Psoas muscle (tissue), 7 donors: ENCODE measurements at regions not wholly inside any gene's neighbourhood (a gene's known extent, or its start where the extent isn't known, plus 50 kb on each side); places are given as distances from the start of the nearest gene placed in this dataset.

Experiments
- ATAC-seq, 4 donors: fragments of 200-7000 bp; cut with Tn5 transposase; one replicate each; pipeline ENCODE4 v1.9.1; 2020; ENCODE audit warnings: moderate library complexity in 3 of 4, mild to moderate bottlenecking in 2 of 4
- DNase-seq, 2 donors: peaks; one replicate each; pipeline ENCODE4 v3.0.0-alpha.2; 2020
- H3K27ac ChIP-seq: fragments of 200-600 bp; one replicate; pipeline ENCODE4 v1.8.0; 2022
- H3K27me3 ChIP-seq, 3 donors: fragments of 200-600 bp in 1 of 3; one replicate each; pipeline versions ENCODE4 v1.6.1 to v1.8.0; 2013 to 2022; ENCODE audit warnings: low read length in 2 of 3, mild to moderate bottlenecking in 2 of 3, moderate library complexity in 1 of 3; ENCODE audit not compliant: insufficient read depth in 3 of 3
- H3K36me3 ChIP-seq, 2 donors: fragments of 200-600 bp in 1 of 2; one replicate each; pipeline versions ENCODE4 v1.6.1 to v1.8.0; 2013 to 2022; ENCODE audit warnings: low read depth in 1 of 2, mild to moderate bottlenecking in 1 of 2, moderate library complexity in 1 of 2; ENCODE audit not compliant: insufficient read depth in 1 of 2
- H3K4me1 ChIP-seq: fragments of 200-600 bp; one replicate; pipeline ENCODE4 v1.8.0; 2022
- H3K4me3 ChIP-seq: fragments of 200-600 bp; one replicate; pipeline ENCODE4 v1.8.0; 2022; ENCODE audit warnings: mild to moderate bottlenecking
- H3K9me3 ChIP-seq: fragments of 200-600 bp; one replicate; pipeline ENCODE4 v1.8.0; 2022
- WGBS, 3 donors: extraction: QIAGEN DNeasy Blood & Tissue Kit; methylation state at CpG; one replicate each; pipeline versions ENCODE4 v1.1.6 to v1.1.7; 2013; 5-methylcytosine and 5-hydroxymethylcytosine counted together
- intact Hi-C, 2 donors: fragments of 100-400 bp; cut with DNase I; formaldehyde crosslinking; loops; one replicate each; pipeline versions ENCODE4 v1.11.0 to v1.14.2; 2022
- TF ChIP-seq, protein P1 (sequence below): fragments of 200-600 bp; IDR thresholded peaks from one replicate; pipeline ENCODE4 v1.8.0; 2022; ENCODE audit warnings: antibody characterized with exemption
- donor health status: healthy with polysubstance abuse.
- donor health status: DM: no; HTN: no; CAD: no; lungs with moderate emphysema.
- donor health status: Bipolar disorder and iron deficiency.
- donor health status: healthy.
- donor health status: DM: yes; HTN: yes; CAD: no.
- donor health status: DM: no; HTN: no; CAD: no.
- donor health status: DM: yes; HTN: yes; CAD: no.

DNA sequence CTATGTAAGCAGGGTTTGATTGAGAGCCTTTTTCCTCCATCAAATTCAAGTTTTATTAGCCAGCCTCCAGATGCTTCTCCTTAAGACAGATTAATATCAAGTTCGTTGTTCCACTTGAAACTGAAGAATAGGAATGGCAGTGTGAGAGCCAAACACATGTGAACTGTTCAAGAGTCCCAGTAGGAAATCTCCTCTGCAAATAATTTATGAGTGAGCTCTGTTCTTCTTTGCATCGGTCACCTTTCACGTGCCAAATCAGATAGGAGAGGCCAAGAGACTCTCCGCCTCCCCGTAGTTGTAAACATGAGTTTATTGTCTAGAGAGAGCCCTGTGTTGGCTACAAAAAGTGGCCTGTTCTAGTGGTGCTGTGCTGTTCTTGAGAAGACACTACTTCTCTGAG lies 372.1 kb upstream of the NR2F2 start:
- no peak for DNase-seq
- H3K9me3 ChIP-seq = peaks cover 8% of the 10 kb centered on the region
- no peak overlapping the region for H3K4me3 ChIP-seq
- intact Hi-C loops = no loop called here
- no peaks in the 10 kb centered on the region for H3K4me1 ChIP-seq
- no peak for ATAC-seq
- 43 to 53% (median 47%) methylated on average over 5 of the region's 5 CpGs for WGBS, 3 donors
- H3K27me3 ChIP-seq = no peaks in the 10 kb centered on the region
- H3K36me3 ChIP-seq = no peaks in the 10 kb centered on the region
- H3K27ac ChIP-seq = no peak overlapping the region
- TF ChIP-seq, protein P1, sequence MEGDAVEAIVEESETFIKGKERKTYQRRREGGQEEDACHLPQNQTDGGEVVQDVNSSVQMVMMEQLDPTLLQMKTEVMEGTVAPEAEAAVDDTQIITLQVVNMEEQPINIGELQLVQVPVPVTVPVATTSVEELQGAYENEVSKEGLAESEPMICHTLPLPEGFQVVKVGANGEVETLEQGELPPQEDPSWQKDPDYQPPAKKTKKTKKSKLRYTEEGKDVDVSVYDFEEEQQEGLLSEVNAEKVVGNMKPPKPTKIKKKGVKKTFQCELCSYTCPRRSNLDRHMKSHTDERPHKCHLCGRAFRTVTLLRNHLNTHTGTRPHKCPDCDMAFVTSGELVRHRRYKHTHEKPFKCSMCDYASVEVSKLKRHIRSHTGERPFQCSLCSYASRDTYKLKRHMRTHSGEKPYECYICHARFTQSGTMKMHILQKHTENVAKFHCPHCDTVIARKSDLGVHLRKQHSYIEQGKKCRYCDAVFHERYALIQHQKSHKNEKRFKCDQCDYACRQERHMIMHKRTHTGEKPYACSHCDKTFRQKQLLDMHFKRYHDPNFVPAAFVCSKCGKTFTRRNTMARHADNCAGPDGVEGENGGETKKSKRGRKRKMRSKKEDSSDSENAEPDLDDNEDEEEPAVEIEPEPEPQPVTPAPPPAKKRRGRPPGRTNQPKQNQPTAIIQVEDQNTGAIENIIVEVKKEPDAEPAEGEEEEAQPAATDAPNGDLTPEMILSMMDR = no peak

DNA sequence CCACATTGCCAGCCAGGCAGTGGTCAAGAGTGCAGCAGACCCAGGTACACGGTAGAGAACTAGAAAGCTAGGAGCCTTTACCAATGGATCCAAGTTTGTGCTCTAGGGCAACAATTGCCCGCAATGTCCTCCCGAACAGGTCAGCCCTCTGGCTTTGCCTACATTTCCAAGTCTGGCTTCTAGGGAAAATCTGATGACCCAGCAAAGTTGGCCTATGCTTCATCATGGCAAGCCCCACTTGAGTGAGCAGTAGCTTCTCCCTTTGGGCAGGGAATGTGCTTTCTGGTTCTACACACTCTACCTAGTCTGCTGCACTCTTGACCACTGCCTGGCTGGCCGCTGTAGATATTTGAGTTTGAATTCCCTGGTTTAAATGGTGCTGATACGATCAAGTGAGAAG lies 361.6 kb upstream of the NR2F2 start:
- H3K27ac ChIP-seq = no peak overlapping the region
- DNase-seq = no peak
- peaks cover 0 to 2% (median 2%) of the 10 kb centered on the region in 3 donors for H3K27me3 ChIP-seq
- TF ChIP-seq, protein P1 = no peak
- no peak overlapping the region for H3K4me3 ChIP-seq
- no peaks in the 10 kb centered on the region for H3K36me3 ChIP-seq
- H3K4me1 ChIP-seq = no peaks in the 10 kb centered on the region
- intact Hi-C loops = no loop called here
- WGBS, 3 donors = 91 to 92% (median 92%) methylated on average over 5 of the region's 5 CpGs
- no peak for ATAC-seq
- no peaks in the 10 kb centered on the region for H3K9me3 ChIP-seq

DNA sequence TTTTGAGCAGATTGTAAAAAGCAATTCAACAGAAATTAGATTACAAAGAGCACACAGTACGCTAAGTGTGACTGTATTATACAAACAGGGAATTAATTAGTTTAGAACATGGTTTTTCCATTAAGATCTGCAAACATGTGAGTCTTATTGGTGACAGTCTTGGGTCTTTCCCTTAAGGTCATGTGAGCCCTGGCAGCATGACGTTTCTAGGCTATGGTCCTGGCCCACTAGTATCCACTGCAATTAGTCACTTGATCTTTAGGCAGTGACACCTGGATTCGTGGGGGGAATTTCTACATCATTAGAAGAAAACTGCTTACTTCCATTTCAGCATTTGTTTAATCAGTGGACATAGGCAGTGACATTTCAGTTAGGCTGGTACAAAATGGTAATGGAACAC lies 360.2 kb upstream of the NR2F2 start:
- ATAC-seq = no peak
- no peak overlapping the region for H3K4me3 ChIP-seq
- H3K9me3 ChIP-seq = no peaks in the 10 kb centered on the region
- intact Hi-C loops = no loop called here
- WGBS, 3 donors = 66 to 78% (median 68%) methylated on average over 3 of the region's 3 CpGs
- no peak for DNase-seq
- H3K27me3 ChIP-seq = peaks cover 0 to 2% (median 2%) of the 10 kb centered on the region in 3 donors
- H3K27ac ChIP-seq = no peak overlapping the region
- H3K4me1 ChIP-seq = no peaks in the 10 kb centered on the region
- TF ChIP-seq, protein P1 = no peak
- H3K36me3 ChIP-seq = no peaks in the 10 kb centered on the region

DNA sequence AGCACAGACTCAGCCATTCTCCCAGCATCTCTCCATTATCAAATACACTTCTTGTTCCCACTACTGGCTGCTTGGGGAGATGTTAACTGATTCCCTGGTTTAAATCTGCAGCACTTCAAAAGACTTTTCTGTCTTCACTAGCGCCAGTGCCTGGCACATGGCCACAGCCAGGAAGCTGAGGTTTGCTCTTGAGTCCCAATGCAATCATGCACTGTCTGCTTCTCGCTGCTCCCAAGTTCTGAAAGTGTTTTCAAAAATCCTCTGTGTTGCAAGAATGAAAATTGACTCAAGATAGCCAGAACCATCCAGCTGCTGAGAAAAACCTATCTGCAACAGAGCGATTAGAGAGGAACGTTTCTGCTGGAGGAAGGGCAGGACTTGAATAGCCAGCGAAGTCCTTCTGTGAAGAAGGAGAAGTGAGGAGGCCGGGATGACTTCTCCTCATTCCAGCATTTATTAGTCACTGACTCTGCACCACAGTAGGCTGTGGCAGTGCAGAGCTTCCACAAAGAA lies 358.4 kb upstream of the NR2F2 start:
- intact Hi-C loops = no loop called here
- H3K4me1 ChIP-seq = no peaks in the 10 kb centered on the region
- 45 to 49% (median 48%) methylated on average over 6 of the region's 6 CpGs for WGBS, 3 donors
- no peaks in the 10 kb centered on the region for H3K9me3 ChIP-seq
- no peak overlapping the region for H3K4me3 ChIP-seq
- H3K27me3 ChIP-seq = peaks cover 0 to 2% (median 2%) of the 10 kb centered on the region in 3 donors
- DNase-seq (no peak), ATAC-seq (no peak)
- TF ChIP-seq, protein P1 = no peak
- H3K27ac ChIP-seq = no peak overlapping the region
- no peaks in the 10 kb centered on the region for H3K36me3 ChIP-seq

DNA sequence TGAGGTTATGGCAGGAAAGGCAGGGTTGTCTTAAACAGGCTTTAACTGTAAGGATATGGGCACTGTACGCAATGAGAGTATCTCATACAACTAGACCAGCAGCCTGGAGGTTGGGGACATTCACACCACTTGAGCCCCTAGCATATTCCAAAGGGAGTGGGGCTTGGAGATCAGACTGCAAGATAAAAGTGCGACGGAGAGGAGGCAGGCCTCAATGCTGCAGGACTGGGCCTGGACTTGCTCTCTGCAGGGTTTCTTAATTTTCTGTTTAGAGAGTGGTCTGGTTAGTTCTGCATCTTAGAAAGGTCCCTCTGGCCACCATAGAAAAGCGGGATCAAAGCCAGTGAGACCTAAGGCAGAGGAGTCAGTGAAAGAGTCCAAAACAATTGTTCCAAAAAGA lies 357.7 kb upstream of the NR2F2 start:
- Histone ChIP-seq H3K4me3 (no peak overlapping the region), H3K9me3 (no peaks in the 10 kb centered on the region), H3K27ac (no peak overlapping the region), H3K36me3 (no peaks in the 10 kb centered on the region), H3K27me3 (peaks cover 0 to 2% (median 2%) of the 10 kb centered on the region in 3 donors), H3K4me1 (no peaks in the 10 kb centered on the region)
- ATAC-seq = no peak
- DNase-seq = no peak
- 94 to 97% (median 96%) methylated on average over 4 of the region's 4 CpGs for WGBS, 3 donors
- intact Hi-C loops = no loop called here
- TF ChIP-seq, protein P1 = no peak
